Osteoblast (primary cell): ENCODE measurements at regions not wholly inside any gene's neighbourhood (a gene's known extent, or its start where the extent isn't known, plus 50 kb on each side); places are given as distances from the start of the nearest gene placed in this dataset.

Source experiments
- DNase-seq: peaks from one replicate; pipeline ENCODE4 v3.0.0; 2011; ENCODE audit warnings: low spot score, mixed read lengths; ENCODE audit not compliant: insufficient read length; ENCODE audit errors: missing footprints
- H2AFZ ChIP-seq: 2 replicates; pipeline ENCODE4 v1.6.0; 2011; ENCODE audit warnings: mild to moderate bottlenecking, low read length
- H3K27ac ChIP-seq: 2 replicates; pipeline ENCODE4 v1.5.1; 2011; ENCODE audit warnings: mild to moderate bottlenecking, low read depth, low read length, moderate library complexity
- H3K27me3 ChIP-seq: 2 replicates; pipeline ENCODE4 v1.6.0; 2012; ENCODE audit warnings: mild to moderate bottlenecking, control low read depth, inconsistent platforms, low read length, moderate library complexity; ENCODE audit not compliant: insufficient read depth
- H3K36me3 ChIP-seq: 2 replicates; pipeline ENCODE4 v1.5.1; 2011; ENCODE audit warnings: mild to moderate bottlenecking, low read length, control low read depth, moderate library complexity; ENCODE audit not compliant: insufficient read depth
- H3K4me1 ChIP-seq: 2 replicates; pipeline ENCODE4 v1.5.1; 2011; ENCODE audit warnings: mild to moderate bottlenecking, low read length, control low read depth, moderate library complexity; ENCODE audit not compliant: insufficient read depth
- H3K4me2 ChIP-seq: 2 replicates; pipeline ENCODE4 v1.6.0; 2011; ENCODE audit warnings: mild to moderate bottlenecking, low read length; ENCODE audit not compliant: insufficient read depth
- H3K4me3 ChIP-seq: fragments of 200-600 bp; sonication (generic); 3 replicates; pipeline ENCODE4 v1.5.1; 2012; ENCODE audit warnings: mild to moderate bottlenecking, low read length, inconsistent platforms; ENCODE audit not compliant: insufficient read depth
- H3K79me2 ChIP-seq: 2 replicates; pipeline ENCODE4 v1.6.0; 2012; ENCODE audit warnings: mild to moderate bottlenecking, low read length, control low read depth, inconsistent platforms; ENCODE audit not compliant: insufficient read depth
- H3K9me3 ChIP-seq: 2 replicates; pipeline ENCODE4 v1.5.1; 2011; ENCODE audit warnings: low read depth, low read length, control low read depth
- H4K20me1 ChIP-seq: 2 replicates; pipeline ENCODE4 v1.6.0; 2012; ENCODE audit warnings: mild to moderate bottlenecking, low read length, control low read depth; ENCODE audit not compliant: insufficient read depth
- CTCF ChIP-seq: IDR thresholded peaks from 2 replicates; pipeline ENCODE4 v1.5.1; 2011; ENCODE audit warnings: mild to moderate bottlenecking, low read depth, low read length, moderate library complexity; ENCODE audit errors: extremely low read depth

- H3K27me3 ChIP-seq, result no peaks in the 10 kb centered on the region
- no peak overlapping the region for H3K4me3 ChIP-seq
- DNase-seq, result no peak
- H3K36me3 ChIP-seq, result no peaks in the 10 kb centered on the region
- no peaks in the 10 kb centered on the region for H3K79me2 ChIP-seq
- peaks cover 6% of the 10 kb centered on the region for H3K4me1 ChIP-seq
- H4K20me1 ChIP-seq, result no peaks in the 10 kb centered on the region
- no peaks in the 10 kb centered on the region for H3K9me3 ChIP-seq
- no peak for TF ChIP-seq CTCF
- H3K4me2 ChIP-seq, result peak overlapping the region; percentile 69
- H2AFZ ChIP-seq, result peak overlapping the region; percentile 83
- H3K27ac ChIP-seq, result no peak overlapping the region
Observed at GRCh38 chr5:52728224-52728623, 59.5 kb upstream of the ITGA1 start.

GRCh38 chr5:52728686-52729085, 59.0 kb upstream of the ITGA1 start:
- DNase-seq, result no peak
- TF ChIP-seq CTCF, result no peak
- H3K4me1 ChIP-seq, result peaks cover 6% of the 10 kb centered on the region
- H3K4me2 ChIP-seq, result no peak overlapping the region
- H3K9me3 ChIP-seq, result no peaks in the 10 kb centered on the region
- H3K4me3 ChIP-seq, result no peak overlapping the region
- H2AFZ ChIP-seq, result no peak overlapping the region
- H3K79me2 ChIP-seq, result no peaks in the 10 kb centered on the region
- H3K36me3 ChIP-seq, result no peaks in the 10 kb centered on the region
- H3K27me3 ChIP-seq, result no peaks in the 10 kb centered on the region
- no peak overlapping the region for H3K27ac ChIP-seq
- H4K20me1 ChIP-seq, result no peaks in the 10 kb centered on the region

DNA sequence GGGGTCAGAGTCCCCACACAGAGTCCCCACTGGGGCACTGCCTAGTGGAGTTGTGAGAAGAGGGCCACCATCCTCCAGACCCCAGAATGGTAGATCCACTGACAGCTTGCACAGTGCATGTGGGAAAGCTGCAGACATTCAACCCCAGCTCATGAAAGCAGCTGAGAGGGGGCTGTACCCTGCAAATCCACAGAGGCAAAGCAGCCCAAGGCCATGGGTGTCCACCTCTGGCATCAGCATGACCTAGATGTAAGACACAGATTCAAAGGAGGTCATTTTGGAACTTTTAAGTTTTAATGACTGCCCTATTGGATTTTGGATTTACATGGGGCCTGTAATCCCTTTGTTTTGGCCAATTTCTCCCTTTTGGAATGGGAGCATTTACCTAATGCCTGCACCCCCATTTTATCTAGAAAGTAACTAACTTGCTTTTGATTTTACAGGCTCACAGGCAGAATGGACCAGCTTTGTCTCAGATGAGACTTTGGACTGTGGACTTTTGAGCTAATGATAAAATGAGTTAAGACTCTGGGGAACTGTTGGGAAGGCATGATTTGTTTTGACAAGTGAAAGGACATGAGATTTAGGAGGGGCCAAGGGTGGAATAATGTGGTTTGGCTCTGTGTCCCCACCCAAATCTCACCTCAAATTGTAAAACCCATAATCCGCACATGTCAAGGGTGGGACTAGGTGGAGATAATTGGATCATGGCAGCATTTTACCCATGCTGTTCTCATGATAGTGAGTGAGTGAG, 56.3 kb upstream of the ITGA1 start:
- no peaks in the 10 kb centered on the region for H3K9me3 ChIP-seq
- H3K4me2 ChIP-seq, result no peak overlapping the region
- H3K27me3 ChIP-seq, result no peaks in the 10 kb centered on the region
- H3K4me1 ChIP-seq, result peaks cover 6% of the 10 kb centered on the region
- DNase-seq, result no peak
- H3K27ac ChIP-seq, result no peak overlapping the region
- no peak for TF ChIP-seq CTCF
- H2AFZ ChIP-seq, result no peak overlapping the region
- H3K36me3 ChIP-seq, result no peaks in the 10 kb centered on the region
- H3K79me2 ChIP-seq, result no peaks in the 10 kb centered on the region
- no peaks in the 10 kb centered on the region for H4K20me1 ChIP-seq
- H3K4me3 ChIP-seq, result no peak overlapping the region

- TF ChIP-seq CTCF, result no peak
- Histone ChIP-seq H3K79me2 (no peaks in the 10 kb centered on the region), H3K4me2 (no peak overlapping the region), H2AFZ (no peak overlapping the region), H3K4me3 (no peak overlapping the region), H3K27ac (no peak overlapping the region), H4K20me1 (no peaks in the 10 kb centered on the region), H3K9me3 (no peaks in the 10 kb centered on the region), H3K4me1 (no peaks in the 10 kb centered on the region), H3K36me3 (no peaks in the 10 kb centered on the region), H3K27me3 (no peaks in the 10 kb centered on the region)
- DNase-seq, result no peak
Observed at GRCh38 chr5:52734557-52734956, 53.2 kb upstream of the ITGA1 start.
